ENCODE measurements at regions not wholly inside any gene's neighbourhood (a gene's known extent, or its start where the extent isn't known, plus 50 kb on each side); places are given as distances from the start of the nearest gene placed in this dataset.
A peak's percentile ranks its signal among the peaks of the same experiment; 100 is the strongest.
"Not testable (repeated sequence)": the region's sequence is repeated elsewhere in the genome, so short reads cannot be mapped to it uniquely, and the experiment has no call there.

- H3K27ac Mint-ChIP-seq (ENCODE audit: unreplicated experiment), result peak overlapping the region; percentile 85
- DNase-seq (ENCODE audit: low spot score), result no peak
- H3K4me1 Mint-ChIP-seq (ENCODE audit: low read depth), result peaks cover 25% of the 10 kb centered on the region
- H3K9me3 Mint-ChIP-seq (ENCODE audit: low read depth), result no peaks in the 10 kb centered on the region
- no peaks in the 10 kb centered on the region for H3K27me3 Mint-ChIP-seq (ENCODE audit: low read depth)
- H3K4me3 Mint-ChIP-seq (ENCODE audit: unreplicated experiment), result no peak overlapping the region
- no peak for TF ChIP-seq CTCF (IDR thresholded peaks at IDR 0.05)
- H3K36me3 Mint-ChIP-seq (ENCODE audit: low read depth), result no peaks in the 10 kb centered on the region
Observed at GRCh38 chr5:42944989-42945388, 95.1 kb downstream of the ANXA2R start.

- H3K4me1 Mint-ChIP-seq (ENCODE audit: low read depth), result peaks cover 25% of the 10 kb centered on the region
- H3K36me3 Mint-ChIP-seq (ENCODE audit: low read depth), result no peaks in the 10 kb centered on the region
- no peak for DNase-seq (ENCODE audit: low spot score)
- peak overlapping the region; percentile 22 for H3K4me3 Mint-ChIP-seq (ENCODE audit: unreplicated experiment)
- H3K27ac Mint-ChIP-seq (ENCODE audit: unreplicated experiment), result no peak overlapping the region
- no peak for TF ChIP-seq CTCF (IDR thresholded peaks at IDR 0.05)
- H3K9me3 Mint-ChIP-seq (ENCODE audit: low read depth), result no peaks in the 10 kb centered on the region
- H3K27me3 Mint-ChIP-seq (ENCODE audit: low read depth), result no peaks in the 10 kb centered on the region
Observed at GRCh38 chr5:42943931-42944631, 96.0 kb downstream of the ANXA2R start.

- no peak for DNase-seq (ENCODE audit: low spot score)
- Mint-ChIP-seq H3K9me3 (ENCODE audit: low read depth) (peaks cover 3% of the 10 kb centered on the region), H3K27me3 (ENCODE audit: low read depth) (no peaks in the 10 kb centered on the region), H3K4me1 (ENCODE audit: low read depth) (peaks cover 20% of the 10 kb centered on the region), H3K4me3 (ENCODE audit: unreplicated experiment) (no peak overlapping the region), H3K36me3 (ENCODE audit: low read depth) (no peaks in the 10 kb centered on the region), H3K27ac (ENCODE audit: unreplicated experiment) (no peak overlapping the region)
- TF ChIP-seq CTCF (IDR thresholded peaks at IDR 0.05), result no peak
Observed at GRCh38 chr5:42940853-42941252, 99.3 kb downstream of the ANXA2R start.

- not testable (repeated sequence) for H3K4me3 Mint-ChIP-seq (ENCODE audit: unreplicated experiment); DNase-seq (ENCODE audit: low spot score); H3K27ac Mint-ChIP-seq (ENCODE audit: unreplicated experiment); H3K4me1 Mint-ChIP-seq (ENCODE audit: low read depth); H3K36me3 Mint-ChIP-seq (ENCODE audit: low read depth)
- Mint-ChIP-seq H3K9me3 (ENCODE audit: low read depth) (peaks cover 20% of the 10 kb centered on the region), H3K27me3 (ENCODE audit: low read depth) (peaks cover 18% of the 10 kb centered on the region)
Observed at GRCh38 chr5:42932011-42932410, 108.1 kb downstream of the ANXA2R start.

- not testable (repeated sequence) for H3K27ac Mint-ChIP-seq (ENCODE audit: unreplicated experiment); H3K4me3 Mint-ChIP-seq (ENCODE audit: unreplicated experiment); DNase-seq (ENCODE audit: low spot score); H3K4me1 Mint-ChIP-seq (ENCODE audit: low read depth); H3K36me3 Mint-ChIP-seq (ENCODE audit: low read depth)
- Mint-ChIP-seq H3K27me3 (ENCODE audit: low read depth) (peaks cover 18% of the 10 kb centered on the region), H3K9me3 (ENCODE audit: low read depth) (peaks cover 20% of the 10 kb centered on the region)
Observed at GRCh38 chr5:42931451-42931850, 108.7 kb downstream of the ANXA2R start.

GRCh38 chr5:42930934-42931333, 109.2 kb downstream of the ANXA2R start:
- no peak overlapping the region for H3K4me3 Mint-ChIP-seq (ENCODE audit: unreplicated experiment)
- H3K4me1 Mint-ChIP-seq (ENCODE audit: low read depth), result no peaks in the 10 kb centered on the region
- H3K27me3 Mint-ChIP-seq (ENCODE audit: low read depth), result peaks cover 18% of the 10 kb centered on the region
- H3K27ac Mint-ChIP-seq (ENCODE audit: unreplicated experiment), result no peak overlapping the region
- peaks cover 18% of the 10 kb centered on the region for H3K9me3 Mint-ChIP-seq (ENCODE audit: low read depth)
- peaks cover 7% of the 10 kb centered on the region for H3K36me3 Mint-ChIP-seq (ENCODE audit: low read depth)
- no peak for TF ChIP-seq CTCF (IDR thresholded peaks at IDR 0.05)
- no peak for DNase-seq (ENCODE audit: low spot score)
